HG02852 (cell line): ENCODE measurements at regions not wholly inside any gene's neighbourhood (a gene's known extent, or its start where the extent isn't known, plus 50 kb on each side); places are given as distances from the start of the nearest gene placed in this dataset.

Experiments used
- ATAC-seq: cut with Tn5 transposase; IDR thresholded peaks from one replicate; pipeline ENCODE4 v1.9.1; 2021; ENCODE audit warnings: mild to moderate bottlenecking, moderate library complexity; ENCODE audit not compliant: unreplicated experiment

- ATAC-seq, result no peak
Measured at GRCh38 chr1:65090406-65090805, 57.6 kb upstream of the AK4 start.

DNA sequence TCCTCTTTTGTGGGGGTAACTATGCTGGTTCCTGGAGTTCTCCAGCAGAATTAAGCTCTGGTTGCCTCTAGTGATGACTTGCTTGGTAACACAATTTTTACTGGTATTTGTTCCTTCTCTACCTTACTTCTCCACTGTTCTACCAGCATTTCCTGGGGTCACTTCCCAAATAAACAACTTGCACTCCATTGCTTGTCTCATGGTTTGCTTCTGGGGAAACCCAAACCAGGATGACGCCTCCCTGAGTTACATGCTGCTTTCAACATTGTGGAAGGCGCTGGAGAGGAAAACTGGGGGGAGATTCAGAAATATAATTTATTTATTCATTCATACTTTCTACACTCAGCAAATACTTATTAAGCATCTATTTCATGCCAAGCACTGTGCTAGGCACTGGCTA is 55.3 kb upstream of the AK4 start:
- ATAC-seq, result no peak

GRCh38 chr1:65097076-65097475 is 50.9 kb upstream of the AK4 start:
- ATAC-seq, result no peak
